ENCODE measurements at regions not wholly inside any gene's neighbourhood (a gene's known extent, or its start where the extent isn't known, plus 50 kb on each side); places are given as distances from the start of the nearest gene placed in this dataset.

DNA sequence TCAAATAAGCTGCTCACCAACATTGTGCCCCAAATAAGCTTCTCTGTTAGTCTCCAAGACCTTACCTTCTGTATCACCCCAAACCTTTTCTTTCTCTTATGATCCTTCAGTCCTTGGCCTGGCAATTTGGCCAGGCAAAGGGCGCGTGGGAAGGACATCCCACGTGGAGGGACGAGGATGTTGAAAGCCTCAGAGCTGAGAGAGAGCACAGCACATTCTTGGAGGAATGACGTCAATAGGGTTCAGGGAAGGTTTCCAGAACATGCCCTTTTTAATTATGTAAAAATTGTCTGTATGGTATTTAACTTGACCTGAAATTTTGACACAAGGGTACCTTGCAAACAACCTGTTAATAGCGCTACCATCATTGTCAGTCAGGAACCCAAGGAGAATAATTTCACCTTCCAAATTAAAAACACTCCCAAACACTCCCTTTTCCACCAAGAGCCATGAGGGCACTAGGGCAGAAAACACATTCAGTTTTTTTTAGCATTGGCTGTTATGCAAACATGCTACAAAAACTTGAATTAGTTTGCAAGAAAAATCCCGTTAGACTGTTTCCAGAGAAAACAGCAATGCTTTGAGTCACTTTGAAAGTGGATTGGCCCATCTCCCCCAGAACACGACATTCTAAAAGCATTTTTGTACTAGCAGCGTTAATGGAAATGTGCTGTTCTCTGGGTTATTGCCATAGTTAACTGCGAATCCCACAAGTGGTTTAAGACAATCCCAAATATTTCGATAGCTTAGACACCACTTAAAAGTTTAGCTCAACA lies 183.2 kb upstream of the PUDP start:
- Histone ChIP-seq H3K9ac (ENCODE audit: low read length in 5 of 5) (peak overlapping the region in 1 of 5 donors; percentile 27), H3K36me3 (ENCODE audit: control insufficient read depth in 5 of 5, insufficient read depth in 5 of 5, low read length in 5 of 5) (peaks cover 3 to 12% (median 9%) of the 10 kb centered on the region in 5 donors), H3K4me1 (ENCODE audit: control insufficient read depth in 5 of 5, insufficient read depth in 5 of 5, low read length in 5 of 5) (peaks cover 0 to 6% (median 0%) of the 10 kb centered on the region in 5 donors), H3K9me3 (ENCODE audit: control insufficient read depth in 5 of 5, low read length in 5 of 5) (peaks cover 0 to 6% (median 0%) of the 10 kb centered on the region in 5 donors), H3K4me3 (ENCODE audit: low read depth in 1 of 5, low read length in 5 of 5) (no peak overlapping the region), H3K27me3 (ENCODE audit: control insufficient read depth in 5 of 5, insufficient read depth in 4 of 5, low read length in 5 of 5) (no peaks in the 10 kb centered on the region), H3K27ac (ENCODE audit: low read depth, low read length) (peak overlapping the region; percentile 66)

DNA sequence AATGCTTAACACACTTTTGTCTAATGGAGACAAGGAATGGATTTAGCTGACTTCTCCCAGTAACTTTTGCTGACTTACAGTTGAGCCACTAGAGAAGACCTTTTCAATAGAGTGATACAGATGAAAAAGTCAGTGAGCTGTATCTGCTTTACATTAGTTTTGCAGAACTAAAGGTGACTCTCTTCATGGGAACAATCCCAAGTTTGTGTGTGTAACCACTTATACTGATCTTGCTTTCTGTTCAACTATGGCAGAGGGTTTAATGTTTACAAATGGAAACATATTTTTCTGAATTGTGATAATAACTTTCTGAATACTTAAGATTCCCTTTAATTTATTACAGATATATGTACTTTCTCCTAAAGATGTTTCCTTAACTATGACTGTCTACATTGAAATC lies 182.6 kb upstream of the PUDP start:
- peak overlapping the region; percentile 66 for H3K27ac ChIP-seq (ENCODE audit: low read depth, low read length)

DNA sequence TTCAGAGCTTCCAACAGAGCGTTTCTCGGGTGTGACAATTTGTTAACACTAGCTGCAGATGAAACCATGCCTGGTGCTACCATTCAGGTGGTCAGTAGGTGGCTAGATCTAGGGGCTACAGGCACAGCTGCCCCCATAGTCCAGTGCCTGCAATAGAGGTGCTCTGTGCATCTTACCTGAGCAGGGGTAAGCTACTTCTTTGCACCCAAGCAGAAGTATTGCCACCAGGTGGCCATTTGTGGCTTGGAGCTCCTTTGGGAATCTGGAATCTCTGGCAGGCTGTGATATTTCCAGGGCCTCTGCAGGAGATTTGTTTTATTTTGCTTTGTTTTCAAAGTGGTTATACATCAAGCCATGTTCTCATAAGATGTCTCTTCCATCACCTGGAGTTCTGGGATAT lies 170.7 kb upstream of the PUDP start:
- Histone ChIP-seq H3K9me3 (ENCODE audit: control insufficient read depth in 5 of 5, low read length in 5 of 5) (no peaks in the 10 kb centered on the region), H3K36me3 (ENCODE audit: control insufficient read depth in 5 of 5, insufficient read depth in 5 of 5, low read length in 5 of 5) (no peaks in the 10 kb centered on the region), H3K4me3 (ENCODE audit: low read depth in 1 of 5, low read length in 5 of 5) (no peak overlapping the region), H3K4me1 (ENCODE audit: control insufficient read depth in 5 of 5, insufficient read depth in 5 of 5, low read length in 5 of 5) (no peaks in the 10 kb centered on the region), H3K27me3 (ENCODE audit: control insufficient read depth in 5 of 5, insufficient read depth in 4 of 5, low read length in 5 of 5) (no peaks in the 10 kb centered on the region), H3K27ac (ENCODE audit: low read depth, low read length) (no peak overlapping the region), H3K9ac (ENCODE audit: low read length in 5 of 5) (no peak overlapping the region)

More for the DNA sequence above, 182.6 kb upstream of the PUDP start:
- Histone ChIP-seq H3K27me3 (ENCODE audit: control insufficient read depth in 5 of 5, insufficient read depth in 4 of 5, low read length in 5 of 5) (no peaks in the 10 kb centered on the region), H3K4me3 (ENCODE audit: low read depth in 1 of 5, low read length in 5 of 5) (no peak overlapping the region), H3K9ac (ENCODE audit: low read length in 5 of 5) (peak overlapping the region in 1 of 5 donors; percentile 27), H3K36me3 (ENCODE audit: control insufficient read depth in 5 of 5, insufficient read depth in 5 of 5, low read length in 5 of 5) (peaks cover 3 to 14% (median 9%) of the 10 kb centered on the region in 5 donors), H3K4me1 (ENCODE audit: control insufficient read depth in 5 of 5, insufficient read depth in 5 of 5, low read length in 5 of 5) (peaks cover 0 to 6% (median 0%) of the 10 kb centered on the region in 5 donors), H3K9me3 (ENCODE audit: control insufficient read depth in 5 of 5, low read length in 5 of 5) (peaks cover 0 to 6% (median 0%) of the 10 kb centered on the region in 5 donors)

DNA sequence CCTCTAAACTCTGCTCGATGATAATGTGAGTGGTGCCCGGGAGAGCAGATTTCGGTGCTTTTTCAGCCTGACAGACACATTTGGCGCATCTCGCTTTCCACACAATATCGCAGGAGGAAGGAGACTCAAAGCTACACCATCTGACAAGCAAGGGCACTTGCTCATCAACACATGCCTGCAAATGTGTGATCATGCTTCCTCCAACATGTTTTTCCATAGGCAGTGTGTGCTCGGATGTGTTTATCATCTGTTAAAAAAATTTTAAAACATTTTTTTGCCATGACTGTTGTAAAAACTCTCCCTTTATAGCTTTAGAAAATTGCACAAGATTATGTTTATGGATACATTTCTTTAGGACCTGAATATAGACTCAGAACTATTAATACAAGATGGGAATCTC lies 170.3 kb upstream of the PUDP start:
- no peak overlapping the region for H3K9ac ChIP-seq (ENCODE audit: low read length in 5 of 5)
- no peaks in the 10 kb centered on the region for H3K27me3 ChIP-seq (ENCODE audit: control insufficient read depth in 5 of 5, insufficient read depth in 4 of 5, low read length in 5 of 5)
- no peak overlapping the region for H3K4me3 ChIP-seq (ENCODE audit: low read depth in 1 of 5, low read length in 5 of 5)
- H3K9me3 ChIP-seq (ENCODE audit: control insufficient read depth in 5 of 5, low read length in 5 of 5): no peaks in the 10 kb centered on the region
- H3K4me1 ChIP-seq (ENCODE audit: control insufficient read depth in 5 of 5, insufficient read depth in 5 of 5, low read length in 5 of 5): no peaks in the 10 kb centered on the region
- H3K36me3 ChIP-seq (ENCODE audit: control insufficient read depth in 5 of 5, insufficient read depth in 5 of 5, low read length in 5 of 5): no peaks in the 10 kb centered on the region
- no peak overlapping the region for H3K27ac ChIP-seq (ENCODE audit: low read depth, low read length)

DNA sequence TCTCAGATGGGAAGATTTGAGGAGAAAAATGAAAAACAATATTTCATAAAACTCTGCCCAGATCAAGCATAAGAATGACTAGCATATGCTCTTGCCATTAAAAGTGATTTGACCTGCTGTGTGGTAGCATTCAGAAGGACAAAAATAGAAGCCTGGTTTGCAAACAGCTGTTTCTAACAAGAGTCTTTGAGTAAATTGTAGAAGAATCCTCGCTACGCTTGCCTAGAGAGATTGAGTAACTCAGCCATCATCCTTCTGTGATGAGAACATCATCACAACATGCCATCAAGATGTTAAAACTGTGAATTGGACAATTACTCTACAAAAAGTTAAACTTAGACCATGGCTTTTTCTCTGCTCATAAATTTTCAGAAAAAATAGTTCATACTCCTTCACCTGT lies 168.9 kb upstream of the PUDP start:
- Histone ChIP-seq H3K27me3 (ENCODE audit: control insufficient read depth in 5 of 5, insufficient read depth in 4 of 5, low read length in 5 of 5) (no peaks in the 10 kb centered on the region), H3K4me3 (ENCODE audit: low read depth in 1 of 5, low read length in 5 of 5) (no peak overlapping the region), H3K4me1 (ENCODE audit: control insufficient read depth in 5 of 5, insufficient read depth in 5 of 5, low read length in 5 of 5) (no peaks in the 10 kb centered on the region), H3K36me3 (ENCODE audit: control insufficient read depth in 5 of 5, insufficient read depth in 5 of 5, low read length in 5 of 5) (no peaks in the 10 kb centered on the region), H3K9ac (ENCODE audit: low read length in 5 of 5) (no peak overlapping the region), H3K27ac (ENCODE audit: low read depth, low read length) (no peak overlapping the region), H3K9me3 (ENCODE audit: control insufficient read depth in 5 of 5, low read length in 5 of 5) (no peaks in the 10 kb centered on the region)

DNA sequence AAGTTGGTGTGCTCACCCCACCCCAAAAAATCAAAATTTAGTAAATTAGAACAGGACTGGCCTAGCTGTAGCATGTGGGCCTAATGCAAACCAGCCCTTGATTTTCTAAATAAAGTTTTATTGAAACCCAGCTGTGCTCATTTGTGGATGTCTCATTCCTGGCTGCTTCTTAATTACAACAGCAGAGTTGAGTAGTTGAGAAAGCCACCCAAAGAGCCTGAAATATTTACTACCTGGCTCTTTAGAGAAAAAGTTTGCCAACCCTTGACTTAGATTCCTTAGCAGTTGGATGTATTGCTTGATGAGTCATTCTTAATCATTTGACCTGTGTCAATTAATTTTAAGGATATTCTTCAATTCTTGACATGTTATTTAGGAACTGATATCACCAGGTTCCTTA lies 168.3 kb upstream of the PUDP start:
- Histone ChIP-seq H3K4me3 (ENCODE audit: low read depth in 1 of 5, low read length in 5 of 5) (no peak overlapping the region), H3K9ac (ENCODE audit: low read length in 5 of 5) (no peak overlapping the region)

DNA sequence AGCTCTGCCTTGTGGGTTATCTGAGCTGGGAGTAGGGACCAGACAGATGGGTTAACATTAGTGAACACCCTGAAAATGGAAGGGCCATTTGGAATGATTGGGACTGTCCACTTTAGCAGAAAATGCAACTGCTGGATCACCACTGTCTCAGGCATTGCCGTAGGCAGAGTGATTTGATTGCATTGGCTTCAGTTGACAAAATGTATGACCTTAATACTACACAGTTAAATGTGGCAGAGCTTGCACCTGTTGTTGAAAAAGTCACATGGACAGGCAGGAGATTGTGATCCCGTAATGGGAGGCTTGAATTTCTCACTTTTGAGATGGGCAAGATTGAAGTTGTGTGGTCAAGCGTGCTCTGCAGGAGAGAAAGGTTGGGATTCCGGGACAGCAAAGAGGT lies 166.5 kb upstream of the PUDP start:
- peaks cover 0 to 2% (median 0%) of the 10 kb centered on the region in 5 donors for H3K9me3 ChIP-seq (ENCODE audit: control insufficient read depth in 5 of 5, low read length in 5 of 5)
- H3K27ac ChIP-seq (ENCODE audit: low read depth, low read length): no peak overlapping the region
- peaks cover 0 to 2% (median 0%) of the 10 kb centered on the region in 5 donors for H3K36me3 ChIP-seq (ENCODE audit: control insufficient read depth in 5 of 5, insufficient read depth in 5 of 5, low read length in 5 of 5)
- no peaks in the 10 kb centered on the region for H3K4me1 ChIP-seq (ENCODE audit: control insufficient read depth in 5 of 5, insufficient read depth in 5 of 5, low read length in 5 of 5)
- no peak overlapping the region for H3K9ac ChIP-seq (ENCODE audit: low read length in 5 of 5)
- H3K27me3 ChIP-seq (ENCODE audit: control insufficient read depth in 5 of 5, insufficient read depth in 4 of 5, low read length in 5 of 5): no peaks in the 10 kb centered on the region
- H3K4me3 ChIP-seq (ENCODE audit: low read depth in 1 of 5, low read length in 5 of 5): no peak overlapping the region

More for the DNA sequence above, 168.3 kb upstream of the PUDP start:
- no peaks in the 10 kb centered on the region for H3K4me1 ChIP-seq (ENCODE audit: control insufficient read depth in 5 of 5, insufficient read depth in 5 of 5, low read length in 5 of 5)
- H3K9me3 ChIP-seq (ENCODE audit: control insufficient read depth in 5 of 5, low read length in 5 of 5): no peaks in the 10 kb centered on the region
- H3K27me3 ChIP-seq (ENCODE audit: control insufficient read depth in 5 of 5, insufficient read depth in 4 of 5, low read length in 5 of 5): no peaks in the 10 kb centered on the region
- no peak overlapping the region for H3K27ac ChIP-seq (ENCODE audit: low read depth, low read length)
- no peaks in the 10 kb centered on the region for H3K36me3 ChIP-seq (ENCODE audit: control insufficient read depth in 5 of 5, insufficient read depth in 5 of 5, low read length in 5 of 5)

DNA sequence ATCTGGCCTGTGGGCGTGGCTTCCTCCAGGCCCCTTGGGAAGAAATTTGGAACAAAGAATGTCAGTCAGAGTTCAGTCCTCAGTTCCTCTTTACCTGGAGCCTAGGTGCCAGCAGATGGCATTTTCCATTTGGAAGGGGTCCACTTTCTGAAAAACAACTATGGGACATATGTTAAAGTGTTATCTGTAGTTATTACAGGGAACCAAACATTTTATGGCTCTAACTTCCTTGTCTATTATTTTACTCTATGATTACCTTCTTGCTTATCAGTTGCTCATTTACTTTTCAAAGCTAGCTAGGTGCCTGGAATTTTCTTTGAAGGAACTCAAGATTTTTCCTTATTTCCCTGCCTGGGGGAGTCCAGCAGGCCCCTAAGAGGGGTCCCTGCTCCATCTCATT lies 159.8 kb upstream of the PUDP start:
- peaks cover 9 to 24% (median 17%) of the 10 kb centered on the region in 5 donors for H3K36me3 ChIP-seq (ENCODE audit: control insufficient read depth in 5 of 5, insufficient read depth in 5 of 5, low read length in 5 of 5)
- no peaks in the 10 kb centered on the region for H3K27me3 ChIP-seq (ENCODE audit: control insufficient read depth in 5 of 5, insufficient read depth in 4 of 5, low read length in 5 of 5)

DNA sequence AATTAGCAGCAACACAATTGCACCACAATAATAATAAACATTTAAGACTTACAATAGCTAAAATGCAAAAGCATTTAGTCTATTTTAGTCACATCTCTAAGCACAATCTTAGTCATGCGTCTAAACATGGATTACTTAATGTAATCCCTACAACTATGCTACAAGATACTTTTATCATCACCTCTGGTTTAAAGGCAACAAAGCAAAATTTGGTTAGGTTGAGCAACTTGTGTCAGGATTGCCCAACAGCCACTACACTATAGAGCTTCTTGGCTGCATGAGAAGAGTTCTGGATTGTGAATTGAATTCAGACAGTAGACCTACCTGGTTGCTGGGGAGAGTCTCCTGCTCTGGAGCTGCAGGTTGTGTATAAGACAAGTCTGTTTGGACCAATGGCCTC lies 146.5 kb upstream of the PUDP start:
- peaks cover 0 to 2% (median 0%) of the 10 kb centered on the region in 5 donors for H3K36me3 ChIP-seq (ENCODE audit: control insufficient read depth in 5 of 5, insufficient read depth in 5 of 5, low read length in 5 of 5)
- peaks cover 0 to 7% (median 4%) of the 10 kb centered on the region in 5 donors for H3K9me3 ChIP-seq (ENCODE audit: control insufficient read depth in 5 of 5, low read length in 5 of 5)
- H3K4me3 ChIP-seq (ENCODE audit: low read depth in 1 of 5, low read length in 5 of 5): no peak overlapping the region
- H3K9ac ChIP-seq (ENCODE audit: low read length in 5 of 5): no peak overlapping the region
- H3K27ac ChIP-seq (ENCODE audit: low read depth, low read length): no peak overlapping the region
- no peaks in the 10 kb centered on the region for H3K27me3 ChIP-seq (ENCODE audit: control insufficient read depth in 5 of 5, insufficient read depth in 4 of 5, low read length in 5 of 5)
- no peaks in the 10 kb centered on the region for H3K4me1 ChIP-seq (ENCODE audit: control insufficient read depth in 5 of 5, insufficient read depth in 5 of 5, low read length in 5 of 5)

More for the DNA sequence above, 159.8 kb upstream of the PUDP start:
- Histone ChIP-seq H3K9me3 (ENCODE audit: control insufficient read depth in 5 of 5, low read length in 5 of 5) (peaks cover 0 to 2% (median 0%) of the 10 kb centered on the region in 5 donors), H3K4me1 (ENCODE audit: control insufficient read depth in 5 of 5, insufficient read depth in 5 of 5, low read length in 5 of 5) (no peaks in the 10 kb centered on the region), H3K4me3 (ENCODE audit: low read depth in 1 of 5, low read length in 5 of 5) (no peak overlapping the region), H3K9ac (ENCODE audit: low read length in 5 of 5) (no peak overlapping the region), H3K27ac (ENCODE audit: low read depth, low read length) (no peak overlapping the region)

DNA sequence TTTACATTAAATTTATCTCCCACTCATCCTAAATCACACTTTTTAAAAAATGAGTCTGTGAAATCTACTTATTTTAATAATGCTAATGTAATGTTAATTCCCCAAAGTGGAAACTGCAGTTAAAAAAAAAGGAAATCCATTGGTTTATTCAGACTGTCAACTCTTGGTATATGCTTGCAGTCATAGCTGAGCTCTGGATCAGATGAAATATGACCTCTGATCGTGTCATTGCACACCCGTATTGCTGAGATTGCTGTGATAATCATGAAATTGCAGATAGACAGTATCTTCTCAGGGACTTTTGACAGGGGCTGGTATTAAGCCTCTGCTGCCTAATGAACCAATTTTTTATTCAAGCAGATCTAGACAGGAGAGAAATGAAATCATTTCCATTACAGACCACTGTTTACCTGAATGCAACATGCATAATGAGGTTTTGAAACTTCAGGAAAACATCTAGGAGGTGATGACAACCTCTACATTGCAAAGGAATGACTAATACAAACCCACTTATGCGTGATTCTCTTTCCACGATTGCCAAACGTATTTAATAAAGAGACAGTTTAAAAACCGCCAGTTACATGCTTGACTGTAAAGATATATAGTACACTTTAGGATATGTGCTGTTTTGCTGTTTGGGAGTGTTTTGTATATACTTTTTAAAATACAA lies 138.3 kb upstream of the PUDP start:
- Histone ChIP-seq H3K36me3 (ENCODE audit: control insufficient read depth in 5 of 5, insufficient read depth in 5 of 5, low read length in 5 of 5) (no peaks in the 10 kb centered on the region), H3K4me1 (ENCODE audit: control insufficient read depth in 5 of 5, insufficient read depth in 5 of 5, low read length in 5 of 5) (no peaks in the 10 kb centered on the region), H3K27ac (ENCODE audit: low read depth, low read length) (no peak overlapping the region), H3K9me3 (ENCODE audit: control insufficient read depth in 5 of 5, low read length in 5 of 5) (no peaks in the 10 kb centered on the region), H3K27me3 (ENCODE audit: control insufficient read depth in 5 of 5, insufficient read depth in 4 of 5, low read length in 5 of 5) (no peaks in the 10 kb centered on the region), H3K4me3 (ENCODE audit: low read depth in 1 of 5, low read length in 5 of 5) (no peak overlapping the region), H3K9ac (ENCODE audit: low read length in 5 of 5) (no peak overlapping the region)
